Adrenal gland (tissue), 9 donors: ENCODE measurements at regions not wholly inside any gene's neighbourhood (a gene's known extent, or its start where the extent isn't known, plus 50 kb on each side); places are given as distances from the start of the nearest gene placed in this dataset.

Source experiments
- DNase-seq, 7 donors: peaks; one replicate each; pipeline ENCODE4 v3.0.0-alpha.2; 2019 to 2020
- H3K27ac ChIP-seq, 5 donors: fragments of 200-600 bp; sonication (generic) in 4 of 5; 1 replicate in 3 of 5; 2 replicates in 2 of 5; pipeline versions ENCODE4 v1.5.1 to v1.8.0; 2016 to 2020; ENCODE audit warnings: mild to moderate bottlenecking in 1 of 5
- H3K27me3 ChIP-seq: fragments of 200-600 bp; 2 replicates; pipeline ENCODE4 v1.8.0; 2021
- H3K36me3 ChIP-seq, 2 donors: fragments of 200-600 bp; replicated peaks in 1 of 2; 1 replicate in 1 of 2; 2 replicates in 1 of 2; pipeline versions ENCODE4 v1.5.1 to v1.8.0; 2018 to 2022
- H3K4me1 ChIP-seq, 2 donors: fragments of 200-600 bp; replicated peaks in 1 of 2; 1 replicate in 1 of 2; 2 replicates in 1 of 2; pipeline versions ENCODE4 v1.5.1 to v1.8.0; 2018 to 2021
- H3K4me3 ChIP-seq, 4 donors: fragments of 200-600 bp; sonication (generic) in 3 of 4; one replicate each; pipeline ENCODE4 v1.5.1; 2016 to 2018
- H3K9me3 ChIP-seq, 3 donors: fragments of 200-600 bp; sonication (generic) in 1 of 3; replicated peaks in 1 of 3; 1 replicate in 2 of 3; 2 replicates in 1 of 3; pipeline versions ENCODE4 v1.5.1 to v1.8.0; 2016 to 2021
- CTCF ChIP-seq, 6 experiments: fragments of 450-650 bp in 4 of 6; fragments of 200-600 bp in 2 of 6; sonication (generic) in 1 of 6; IDR thresholded peaks; 1 replicate in 5 of 6; 2 replicates in 1 of 6; pipeline versions ENCODE4 v1.5.1 to v1.8.0; 2016 to 2021; ENCODE audit warnings: antibody characterized with exemption in 6 of 6, mild to moderate bottlenecking in 2 of 6, moderate library complexity in 1 of 6
- POLR2A ChIP-seq, 2 donors: fragments of 450-650 bp; IDR thresholded peaks; one replicate each; pipeline ENCODE4 v1.6.1; 2017; ENCODE audit warnings: antibody characterized with exemption in 2 of 2, mild to moderate bottlenecking in 2 of 2, moderate library complexity in 1 of 2
- WGBS, 4 donors: extraction: QIAGEN DNeasy Blood & Tissue Kit in 2 of 4; methylation state at CpG; one replicate each; pipeline versions ENCODE4 v1.1.5 to v1.1.7; 2013 to 2017; 5-methylcytosine and 5-hydroxymethylcytosine counted together
- intact Hi-C, 2 donors: fragments of 100-400 bp; cut with DNase I; formaldehyde crosslinking; loops; one replicate each; pipeline versions ENCODE4 v1.14.1 to v1.15.0; 2022 to 2023
- donor health status: healthy with polysubstance abuse.
- donor health status: Bipolar disorder and iron deficiency.
- donor health status: DM: yes; HTN: yes; CAD: no.
- donor health status: DM: no; HTN: no; CAD: no.
- donor health status: DM: no; HTN: no; CAD: no.

DNA sequence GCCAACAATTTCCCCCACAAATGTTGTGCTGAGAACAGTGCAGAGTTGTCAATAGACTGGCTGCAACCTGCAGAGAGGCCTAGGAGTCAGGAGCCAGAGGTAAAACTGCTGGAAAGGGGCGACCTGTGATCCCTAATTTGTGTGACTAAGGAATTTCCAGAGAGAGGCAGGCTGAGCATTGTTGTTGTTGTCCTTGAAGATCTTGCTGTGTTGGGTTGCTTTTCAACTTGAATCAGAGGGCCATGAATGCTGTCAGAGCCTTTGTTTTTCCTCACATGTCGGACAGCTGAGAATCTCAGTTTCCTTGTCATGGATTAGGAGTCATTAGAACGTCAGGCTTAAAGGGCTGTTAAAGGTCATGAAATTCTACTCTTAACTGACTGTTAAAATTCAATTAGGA, 134.6 kb upstream of the ASTN2 start:
- Histone ChIP-seq H3K9me3 (no peaks in the 10 kb centered on the region), H3K36me3 (no peaks in the 10 kb centered on the region), H3K27me3 (no peaks in the 10 kb centered on the region), H3K4me1 (no peaks in the 10 kb centered on the region), H3K4me3 (no peak overlapping the region), H3K27ac (no peak overlapping the region)
- DNase-seq, result no peak
- WGBS, 4 donors, result 21 to 54% (median 49%) methylated on average over 3 of the region's 3 CpGs
- no peak for TF ChIP-seq CTCF (IDR thresholded peaks at IDR 0.05)
- no peak for TF ChIP-seq POLR2A (IDR thresholded peaks at IDR 0.05)
- intact Hi-C loops, result no loop called here

DNA sequence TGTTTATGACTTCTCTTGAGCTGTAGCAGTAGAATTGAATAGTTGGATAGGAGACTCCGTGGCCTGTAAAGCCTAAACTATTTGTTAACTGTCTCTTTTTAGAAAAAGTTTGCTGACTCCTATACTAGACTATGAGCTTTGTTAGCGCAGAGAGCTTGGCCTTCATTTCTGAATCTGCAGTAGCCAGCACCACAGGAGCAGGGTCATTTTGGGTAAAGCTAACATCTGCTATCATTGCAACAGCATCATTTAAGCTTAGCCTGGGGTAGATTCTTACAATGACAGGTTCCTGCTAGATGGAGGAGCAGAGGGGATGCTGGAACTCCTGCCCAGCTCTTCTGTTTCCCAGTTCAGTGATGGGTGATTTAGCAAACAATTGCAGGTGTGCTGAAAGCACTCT, 133.7 kb upstream of the ASTN2 start:
- intact Hi-C loops, result no loop called here
- no peak for DNase-seq
- Histone ChIP-seq H3K36me3 (no peaks in the 10 kb centered on the region), H3K27ac (no peak overlapping the region), H3K27me3 (no peaks in the 10 kb centered on the region), H3K9me3 (no peaks in the 10 kb centered on the region), H3K4me1 (no peaks in the 10 kb centered on the region), H3K4me3 (no peak overlapping the region)
- TF ChIP-seq POLR2A (IDR thresholded peaks at IDR 0.05) (no peak), CTCF (IDR thresholded peaks at IDR 0.05) (no peak)
- 87 to 94% (median 91%) methylated on average over 2 of the region's 2 CpGs for WGBS, 4 donors

DNA sequence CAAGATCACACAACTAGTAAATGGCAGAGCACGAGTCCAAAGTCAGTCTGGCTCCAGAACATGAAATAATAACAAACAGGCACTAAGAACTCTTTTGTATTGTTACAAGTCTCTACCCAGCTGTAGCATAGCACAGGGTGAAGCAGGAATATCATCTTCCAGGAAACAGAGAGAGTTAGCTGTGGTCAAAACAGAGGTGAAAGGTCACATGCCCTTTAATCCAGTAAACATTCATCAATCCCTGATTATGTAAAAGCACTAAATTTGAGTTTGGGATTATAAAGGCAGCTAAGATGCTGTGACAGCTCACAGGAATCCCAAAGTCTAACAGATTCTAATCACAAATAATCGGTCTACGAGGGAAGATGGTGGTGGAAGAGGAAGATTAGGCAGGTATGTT, 133.0 kb upstream of the ASTN2 start:
- TF ChIP-seq POLR2A (IDR thresholded peaks at IDR 0.05), result no peak
- no peak for TF ChIP-seq CTCF (IDR thresholded peaks at IDR 0.05)
- WGBS, 4 donors, result 53 to 71% (median 62%) methylated on average over 3 of the region's 3 CpGs
- no peak for DNase-seq
- H3K9me3 ChIP-seq, result no peaks in the 10 kb centered on the region
- intact Hi-C loops, result no loop called here
- no peak overlapping the region for H3K27ac ChIP-seq
- no peak overlapping the region for H3K4me3 ChIP-seq
- no peaks in the 10 kb centered on the region for H3K4me1 ChIP-seq
- H3K27me3 ChIP-seq, result no peaks in the 10 kb centered on the region
- H3K36me3 ChIP-seq, result no peaks in the 10 kb centered on the region

DNA sequence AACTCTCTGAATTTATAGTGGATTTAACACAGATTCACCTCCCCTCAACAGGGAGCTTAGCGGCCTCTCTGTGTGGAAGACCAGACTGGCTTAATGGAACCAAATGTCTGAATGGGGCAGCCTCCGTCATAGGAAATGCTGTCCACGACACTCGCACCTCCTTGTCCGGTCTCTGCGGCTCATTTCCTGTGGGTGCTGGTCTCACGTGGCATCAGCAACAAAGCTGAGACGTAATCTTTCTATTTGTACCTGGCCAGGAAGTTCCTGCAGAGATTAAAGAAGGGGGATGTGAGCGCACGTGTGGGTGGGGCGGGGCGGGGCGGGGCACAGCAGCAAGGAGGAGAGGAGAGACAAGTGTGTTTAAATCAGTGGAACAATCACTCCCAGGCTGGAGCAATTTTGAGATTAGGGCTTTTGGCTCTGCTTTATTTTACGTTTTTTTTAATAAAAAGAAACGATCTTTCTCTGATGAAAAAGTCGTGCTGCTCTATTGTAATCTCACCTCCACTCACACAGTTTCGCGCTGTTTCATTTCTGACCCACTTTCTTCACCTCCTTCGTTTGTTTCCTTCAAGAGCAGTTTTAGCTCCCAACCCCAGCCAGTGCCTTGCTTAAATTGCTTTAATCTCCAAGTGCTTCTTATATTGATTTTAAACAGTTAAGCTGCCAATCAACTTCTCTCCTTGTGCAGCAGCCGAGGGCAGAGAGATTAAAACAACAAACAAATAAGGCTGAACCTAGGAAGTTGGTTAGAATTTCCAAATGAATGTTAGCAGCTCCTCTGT, 132.2 kb upstream of the ASTN2 start:
- H3K27ac ChIP-seq, result no peak overlapping the region
- no peaks in the 10 kb centered on the region for H3K4me1 ChIP-seq
- peak in 4 of 7 donors; percentile 9 to 65 (median 12) for DNase-seq
- no peaks in the 10 kb centered on the region for H3K9me3 ChIP-seq
- 25 to 49% (median 32%) methylated on average over 20 of the region's 20 CpGs for WGBS, 4 donors
- no peak for TF ChIP-seq POLR2A (IDR thresholded peaks at IDR 0.05)
- TF ChIP-seq CTCF (IDR thresholded peaks at IDR 0.05), result no peak
- intact Hi-C loops, result no loop called here
- H3K36me3 ChIP-seq, result no peaks in the 10 kb centered on the region
- H3K4me3 ChIP-seq, result no peak overlapping the region
- H3K27me3 ChIP-seq, result no peaks in the 10 kb centered on the region
